Aorta (tissue), 5 donors: ENCODE measurements at regions not wholly inside any gene's neighbourhood (a gene's known extent, or its start where the extent isn't known, plus 50 kb on each side); places are given as distances from the start of the nearest gene placed in this dataset.

Source experiments
- ATAC-seq: fragments of 200-7000 bp; cut with Tn5 transposase; one replicate; pipeline ENCODE4 v1.9.1; 2022; ENCODE audit warnings: moderate library complexity; ENCODE audit not compliant: low FRiP score
- DNase-seq, 2 donors: peaks; one replicate each; pipeline ENCODE4 v3.0.0-alpha.2; 2020
- H3K27ac ChIP-seq, 2 donors: one replicate each; pipeline ENCODE4 v1.5.1; 2013; ENCODE audit warnings: low read length in 2 of 2, mild to moderate bottlenecking in 2 of 2, moderate library complexity in 2 of 2, control low read depth in 1 of 2, inconsistent platforms in 1 of 2, low read depth in 1 of 2
- H3K27me3 ChIP-seq, 2 donors: one replicate each; pipeline ENCODE4 v1.6.1; 2013; ENCODE audit warnings: control low read depth in 1 of 2, low read length in 1 of 2, mild to moderate bottlenecking in 1 of 2, moderate library complexity in 1 of 2; ENCODE audit not compliant: insufficient read depth in 2 of 2, control insufficient read depth in 1 of 2
- H3K36me3 ChIP-seq, 2 donors: one replicate each; pipeline ENCODE4 v1.6.1; 2013; ENCODE audit warnings: control low read depth in 1 of 2, low read length in 1 of 2, mild to moderate bottlenecking in 1 of 2; ENCODE audit not compliant: insufficient read depth in 2 of 2, control insufficient read depth in 1 of 2
- H3K4me1 ChIP-seq, 2 donors: one replicate each; pipeline ENCODE4 v1.6.1; 2013; ENCODE audit warnings: low read length in 2 of 2, control low read depth in 1 of 2, mild to moderate bottlenecking in 1 of 2, moderate library complexity in 1 of 2; ENCODE audit not compliant: insufficient read depth in 2 of 2, control insufficient read depth in 1 of 2
- H3K4me3 ChIP-seq, 2 donors: one replicate each; pipeline ENCODE4 v1.5.1; 2013; ENCODE audit warnings: low read length in 2 of 2, control low read depth in 1 of 2, mild to moderate bottlenecking in 1 of 2
- H3K9me3 ChIP-seq: one replicate; pipeline ENCODE4 v1.6.1; 2013; ENCODE audit warnings: mild to moderate bottlenecking, low read length; ENCODE audit not compliant: control insufficient read depth
- WGBS, 2 donors: extraction: QIAGEN DNeasy Blood & Tissue Kit; methylation state at CpG; one replicate each; pipeline ENCODE4 v1.1.7; 2013; 5-methylcytosine and 5-hydroxymethylcytosine counted together
- intact Hi-C, 2 donors: fragments of 100-400 bp; cut with DNase I; formaldehyde crosslinking; loops; one replicate each; pipeline versions ENCODE4 v1.14.2 to v1.15.0; 2022
- donor health status: healthy with polysubstance abuse.
- donor health status: Bipolar disorder and iron deficiency.
- donor health status: DM: no; HTN: no; CAD: no.
- donor health status: DM: no; HTN: no; CAD: no.
- donor health status: DM: yes; HTN: yes; CAD: no.

GRCh38 chr10:105356626-105357025, 715.5 kb downstream of the SORCS3 start:
- no peak overlapping the region for H3K27ac ChIP-seq
- intact Hi-C loops = no loop called here
- ATAC-seq (no peak), DNase-seq (no peak)
- H3K27me3 ChIP-seq = no peaks in the 10 kb centered on the region
- H3K36me3 ChIP-seq = no peaks in the 10 kb centered on the region
- 61 to 64% methylated on average over 2 of the region's 2 CpGs for WGBS, 2 donors
- H3K9me3 ChIP-seq = no peaks in the 10 kb centered on the region
- H3K4me1 ChIP-seq = no peaks in the 10 kb centered on the region
- no peak overlapping the region for H3K4me3 ChIP-seq

GRCh38 chr10:105354010-105354409, 712.9 kb downstream of the SORCS3 start:
- WGBS, 2 donors = 82 to 89% methylated on average over 1 of the region's 1 CpG
- H3K36me3 ChIP-seq = no peaks in the 10 kb centered on the region
- no peak overlapping the region for H3K27ac ChIP-seq
- no peaks in the 10 kb centered on the region for H3K4me1 ChIP-seq
- ATAC-seq = no peak
- intact Hi-C loops = no loop called here
- no peaks in the 10 kb centered on the region for H3K27me3 ChIP-seq
- DNase-seq = no peak
- no peaks in the 10 kb centered on the region for H3K9me3 ChIP-seq
- H3K4me3 ChIP-seq = no peak overlapping the region

- no peak for ATAC-seq
- intact Hi-C loops = no loop called here
- no peaks in the 10 kb centered on the region for H3K9me3 ChIP-seq
Measured at GRCh38 chr10:105352827-105353226, 711.7 kb downstream of the SORCS3 start.

GRCh38 chr10:105352281-105352680, 711.2 kb downstream of the SORCS3 start:
- 66 to 80% methylated on average over 2 of the region's 2 CpGs for WGBS, 2 donors

More at GRCh38 chr10:105352827-105353226, 711.7 kb downstream of the SORCS3 start:
- 69 to 72% methylated on average over 6 of the region's 6 CpGs for whole genome bisulfite sequencing, 2 donors
- Histone ChIP-seq H3K36me3 (no peaks in the 10 kb centered on the region), H3K4me3 (no peak overlapping the region), H3K27me3 (no peaks in the 10 kb centered on the region), H3K4me1 (no peaks in the 10 kb centered on the region), H3K27ac (no peak overlapping the region)
- no peak for DNase-seq

GRCh38 chr10:105351187-105351586, 710.1 kb downstream of the SORCS3 start:
- intact Hi-C loops = no loop called here
- Histone ChIP-seq H3K36me3 (no peaks in the 10 kb centered on the region), H3K4me3 (no peak overlapping the region), H3K27me3 (no peaks in the 10 kb centered on the region), H3K9me3 (no peaks in the 10 kb centered on the region), H3K4me1 (no peaks in the 10 kb centered on the region), H3K27ac (no peak overlapping the region)
- DNase-seq = no peak
- no peak for ATAC-seq
- WGBS, 2 donors = 67 to 88% methylated on average over 2 of the region's 2 CpGs

More at GRCh38 chr10:105352281-105352680, 711.2 kb downstream of the SORCS3 start:
- H3K27ac ChIP-seq = no peak overlapping the region
- ATAC-seq (no peak), DNase-seq (no peak)
- no peak overlapping the region for H3K4me3 ChIP-seq
- no peaks in the 10 kb centered on the region for H3K36me3 ChIP-seq
- no peaks in the 10 kb centered on the region for H3K9me3 ChIP-seq
- H3K4me1 ChIP-seq = no peaks in the 10 kb centered on the region
- intact Hi-C loops = no loop called here
- H3K27me3 ChIP-seq = no peaks in the 10 kb centered on the region

GRCh38 chr10:105347487-105347886, 706.4 kb downstream of the SORCS3 start:
- intact Hi-C loops = no loop called here
- H3K4me3 ChIP-seq = no peak overlapping the region
- DNase-seq (no peak), ATAC-seq (no peak)
- 83 to 85% methylated on average over 2 of the region's 2 CpGs for WGBS, 2 donors
- no peaks in the 10 kb centered on the region for H3K36me3 ChIP-seq
- peaks cover 0 to 1% of the 10 kb centered on the region in 2 donors for H3K27me3 ChIP-seq
- H3K27ac ChIP-seq = no peak overlapping the region
- H3K4me1 ChIP-seq = no peaks in the 10 kb centered on the region
- peaks cover 2% of the 10 kb centered on the region for H3K9me3 ChIP-seq

GRCh38 chr10:105342606-105343005, 701.5 kb downstream of the SORCS3 start:
- Histone ChIP-seq H3K36me3 (no peaks in the 10 kb centered on the region), H3K4me1 (no peaks in the 10 kb centered on the region), H3K4me3 (no peak overlapping the region), H3K27me3 (peaks cover 0 to 1% of the 10 kb centered on the region in 2 donors), H3K27ac (no peak overlapping the region), H3K9me3 (peaks cover 2% of the 10 kb centered on the region)
- WGBS, 2 donors = 8 to 23% methylated on average over 4 of the region's 4 CpGs
- DNase-seq (no peak), ATAC-seq (no peak)
- intact Hi-C loops = no loop called here

GRCh38 chr10:105339669-105340068, 698.6 kb downstream of the SORCS3 start:
- no peaks in the 10 kb centered on the region for H3K36me3 ChIP-seq
- peaks cover 0 to 1% of the 10 kb centered on the region in 2 donors for H3K27me3 ChIP-seq

GRCh38 chr10:105328503-105329133, 687.5 kb downstream of the SORCS3 start:
- Histone ChIP-seq H3K27ac (no peak overlapping the region), H3K4me1 (no peaks in the 10 kb centered on the region), H3K27me3 (no peaks in the 10 kb centered on the region), H3K9me3 (no peaks in the 10 kb centered on the region), H3K4me3 (no peak overlapping the region), H3K36me3 (no peaks in the 10 kb centered on the region)
- no peak for ATAC-seq
- 2 to 12% methylated on average over 1 of the region's 1 CpG for WGBS, 2 donors
- intact Hi-C loops = no loop called here
- DNase-seq = no peak

More at GRCh38 chr10:105339669-105340068, 698.6 kb downstream of the SORCS3 start:
- ATAC-seq (no peak), DNase-seq (no peak)
- Histone ChIP-seq H3K4me1 (no peaks in the 10 kb centered on the region), H3K4me3 (no peak overlapping the region), H3K9me3 (peaks cover 2% of the 10 kb centered on the region), H3K27ac (no peak overlapping the region)
- WGBS, 2 donors = 63 to 85% methylated on average over 1 of the region's 1 CpG
- intact Hi-C loops = no loop called here
